Left renal cortex interstitium (tissue), 4 donors: ENCODE measurements at regions not wholly inside any gene's neighbourhood (a gene's known extent, or its start where the extent isn't known, plus 50 kb on each side); places are given as distances from the start of the nearest gene placed in this dataset.
"Not testable (repeated sequence)": the region's sequence is repeated elsewhere in the genome, so short reads cannot be mapped to it uniquely, and the experiment has no call there.

Experiments used
- DNase-seq, 4 donors: peaks; one replicate each; pipeline ENCODE4 v3.0.0-alpha.2; 2013; ENCODE audit warnings: low read depth in 4 of 4, low spot score in 2 of 4, missing footprints in 1 of 4

GRCh38 chr6:119447921-119448320 is 98.4 kb upstream of the MAN1A1 start:
- no peak for DNase-seq

GRCh38 chr6:119446609-119447008 is 97.0 kb upstream of the MAN1A1 start:
- no peak for DNase-seq

GRCh38 chr6:119446115-119446554 is 96.6 kb upstream of the MAN1A1 start:
- no peak for DNase-seq

GRCh38 chr6:119445666-119446065 is 96.1 kb upstream of the MAN1A1 start:
- no peak for DNase-seq

GRCh38 chr6:119444642-119445557 is 95.3 kb upstream of the MAN1A1 start:
- DNase-seq: no peak

- DNase-seq: no peak
Measured at GRCh38 chr6:119443993-119444641, 94.6 kb upstream of the MAN1A1 start.

- no peak for DNase-seq
Measured at GRCh38 chr6:119442776-119443184, 93.2 kb upstream of the MAN1A1 start.

- no peak for DNase-seq
Measured at GRCh38 chr6:119440953-119441352, 91.4 kb upstream of the MAN1A1 start.

- DNase-seq: no peak
Measured at GRCh38 chr6:119436583-119436982, 87.0 kb upstream of the MAN1A1 start.

GRCh38 chr6:119431799-119432198 is 82.2 kb upstream of the MAN1A1 start:
- no peak for DNase-seq

GRCh38 chr6:119430805-119431204 is 81.2 kb upstream of the MAN1A1 start:
- DNase-seq: no peak

GRCh38 chr6:119428633-119429032 is 79.1 kb upstream of the MAN1A1 start:
- no peak for DNase-seq

GRCh38 chr6:119426619-119427018 is 77.1 kb upstream of the MAN1A1 start:
- DNase-seq: no peak

- DNase-seq: no peak
Measured at GRCh38 chr6:119423996-119424395, 74.4 kb upstream of the MAN1A1 start.

GRCh38 chr6:119418084-119418483 is 68.5 kb upstream of the MAN1A1 start:
- not testable (repeated sequence) for DNase-seq

- no peak for DNase-seq
Measured at GRCh38 chr6:119407156-119407555, 57.6 kb upstream of the MAN1A1 start.

GRCh38 chr6:119405114-119405513 is 55.6 kb upstream of the MAN1A1 start:
- DNase-seq: not testable (repeated sequence)
